ENCODE measurements at regions not wholly inside any gene's neighbourhood (a gene's known extent, or its start where the extent isn't known, plus 50 kb on each side); places are given as distances from the start of the nearest gene placed in this dataset.

- TF ChIP-seq CTCF (IDR thresholded peaks at IDR 0.05), result no peak
- no peak for TF ChIP-seq POLR2A (IDR thresholded peaks at IDR 0.05)
Observed at GRCh38 chr10:43765516-43765915, 116.8 kb upstream of the ZNF32 start.
